ENCODE measurements at regions not wholly inside any gene's neighbourhood (a gene's known extent, or its start where the extent isn't known, plus 50 kb on each side); places are given as distances from the start of the nearest gene placed in this dataset.

- DNase-seq (ENCODE audit: low read depth): no peak
- no peaks in the 10 kb centered on the region for H3K36me3 ChIP-seq (ENCODE audit: control insufficient read depth, insufficient read depth, low read length)
- no peak for TF ChIP-seq CTCF (IDR thresholded peaks at IDR 0.05; ENCODE audit: insufficient read depth, low read length, severe bottlenecking)
- no peak overlapping the region for H3K4me3 ChIP-seq (ENCODE audit: low read depth, low read length)
- no peak for FAIRE-seq
- H3K27me3 ChIP-seq (ENCODE audit: control insufficient read depth, insufficient read depth, low read length): peaks cover 2% of the 10 kb centered on the region
These were observed 50.8 kb upstream of the SASH1 start for GRCh38 chr6:148291876-148292275.

All from bronchial epithelial cell (primary cell).